Skeletal muscle tissue (tissue), 3 donors: ENCODE measurements at regions not wholly inside any gene's neighbourhood (a gene's known extent, or its start where the extent isn't known, plus 50 kb on each side); places are given as distances from the start of the nearest gene placed in this dataset.

ENCODE experiments used
- H3K27ac ChIP-seq: one replicate; pipeline ENCODE4 v1.7.0; 2013; ENCODE audit warnings: mild to moderate bottlenecking, low read depth, low read length, inconsistent platforms
- H3K27me3 ChIP-seq, 3 donors: one replicate each; pipeline ENCODE4 v1.7.0; 2013; ENCODE audit warnings: low read length in 3 of 3; ENCODE audit not compliant: control insufficient read depth in 3 of 3, insufficient read depth in 3 of 3
- H3K36me3 ChIP-seq, 3 donors: one replicate each; pipeline ENCODE4 v1.7.0; 2013; ENCODE audit warnings: low read length in 3 of 3; ENCODE audit not compliant: control insufficient read depth in 3 of 3, insufficient read depth in 3 of 3
- H3K4me1 ChIP-seq, 3 donors: one replicate each; pipeline ENCODE4 v1.7.0; 2013; ENCODE audit warnings: low read length in 3 of 3, mild to moderate bottlenecking in 3 of 3; ENCODE audit not compliant: control insufficient read depth in 3 of 3, insufficient read depth in 3 of 3
- H3K4me3 ChIP-seq, 3 donors: one replicate each; pipeline ENCODE4 v1.7.0; 2013; ENCODE audit warnings: low read length in 3 of 3
- H3K9ac ChIP-seq, 3 donors: one replicate each; pipeline ENCODE4 v1.7.0; 2013; ENCODE audit warnings: low read length in 3 of 3, mild to moderate bottlenecking in 3 of 3, moderate library complexity in 2 of 3, low read depth in 1 of 3
- H3K9me3 ChIP-seq, 3 donors: one replicate each; pipeline ENCODE4 v1.7.0; 2013; ENCODE audit warnings: low read length in 3 of 3; ENCODE audit not compliant: control insufficient read depth in 3 of 3
- donor health status: Osteomylitis.

DNA sequence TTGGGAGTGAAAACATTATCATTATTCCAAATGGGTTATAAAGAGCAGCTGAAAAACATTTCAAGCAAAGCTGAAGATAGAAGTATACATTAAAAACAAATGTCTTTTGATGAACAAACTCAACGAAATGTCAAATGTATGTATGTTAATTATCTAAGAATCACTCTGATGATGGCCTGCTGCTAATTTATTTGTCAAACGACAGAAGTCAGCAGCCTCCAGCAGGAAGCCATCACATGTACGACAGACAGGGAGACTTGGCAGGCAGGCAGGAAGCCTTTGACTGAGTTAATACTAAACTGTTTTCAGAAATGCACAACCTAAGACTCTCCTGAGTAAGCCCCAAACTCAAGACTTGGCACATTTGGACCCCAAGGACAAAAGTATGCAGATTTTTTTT, 491.1 kb downstream of the ZNF385D start:
- Histone ChIP-seq H3K36me3 (no peaks in the 10 kb centered on the region), H3K9me3 (no peaks in the 10 kb centered on the region), H3K4me3 (no peak overlapping the region), H3K4me1 (no peaks in the 10 kb centered on the region), H3K9ac (no peak overlapping the region), H3K27ac (no peak overlapping the region), H3K27me3 (no peaks in the 10 kb centered on the region)

GRCh38 chr3:21256932-21257331, 494.1 kb downstream of the ZNF385D start:
- Histone ChIP-seq H3K27ac (no peak overlapping the region), H3K4me3 (no peak overlapping the region), H3K9ac (no peak overlapping the region), H3K4me1 (no peaks in the 10 kb centered on the region), H3K27me3 (no peaks in the 10 kb centered on the region), H3K9me3 (no peaks in the 10 kb centered on the region), H3K36me3 (no peaks in the 10 kb centered on the region)

DNA sequence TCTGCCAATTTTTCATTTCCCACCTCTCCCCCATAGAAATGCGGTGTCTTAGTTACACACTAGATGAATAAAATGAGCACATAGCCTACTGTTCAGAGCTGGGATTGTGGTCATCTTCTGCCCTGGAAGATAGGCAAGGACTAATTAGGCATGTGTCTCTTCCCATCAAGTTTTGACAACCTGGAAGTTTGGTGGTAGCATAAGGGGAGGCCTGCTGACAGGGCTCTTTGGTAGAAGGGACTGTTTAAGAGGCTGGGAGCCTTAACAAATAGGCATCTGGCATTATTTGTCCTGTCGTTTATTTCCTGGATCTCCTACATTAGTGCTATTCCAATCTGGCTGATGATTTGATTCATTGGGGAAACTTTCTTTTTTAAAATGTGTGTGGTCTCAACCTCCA, 512.3 kb downstream of the ZNF385D start:
- Histone ChIP-seq H3K4me3 (no peak overlapping the region), H3K9ac (no peak overlapping the region), H3K36me3 (no peaks in the 10 kb centered on the region), H3K27me3 (no peaks in the 10 kb centered on the region), H3K9me3 (no peaks in the 10 kb centered on the region), H3K4me1 (no peaks in the 10 kb centered on the region), H3K27ac (no peak overlapping the region)

- Histone ChIP-seq H3K27me3 (no peaks in the 10 kb centered on the region), H3K4me1 (no peaks in the 10 kb centered on the region)
These were observed 513.4 kb downstream of the ZNF385D start for GRCh38 chr3:21237638-21238037.

GRCh38 chr3:21235491-21235890, 515.5 kb downstream of the ZNF385D start:
- H3K9ac ChIP-seq, result no peak overlapping the region
- H3K36me3 ChIP-seq, result no peaks in the 10 kb centered on the region
- no peaks in the 10 kb centered on the region for H3K27me3 ChIP-seq
- H3K9me3 ChIP-seq, result no peaks in the 10 kb centered on the region
- H3K27ac ChIP-seq, result no peak overlapping the region
- no peak overlapping the region for H3K4me3 ChIP-seq
- H3K4me1 ChIP-seq, result no peaks in the 10 kb centered on the region

More at GRCh38 chr3:21237638-21238037, 513.4 kb downstream of the ZNF385D start:
- no peaks in the 10 kb centered on the region for H3K9me3 ChIP-seq
- H3K4me3 ChIP-seq, result no peak overlapping the region
- H3K36me3 ChIP-seq, result no peaks in the 10 kb centered on the region
- H3K9ac ChIP-seq, result no peak overlapping the region
- H3K27ac ChIP-seq, result no peak overlapping the region

DNA sequence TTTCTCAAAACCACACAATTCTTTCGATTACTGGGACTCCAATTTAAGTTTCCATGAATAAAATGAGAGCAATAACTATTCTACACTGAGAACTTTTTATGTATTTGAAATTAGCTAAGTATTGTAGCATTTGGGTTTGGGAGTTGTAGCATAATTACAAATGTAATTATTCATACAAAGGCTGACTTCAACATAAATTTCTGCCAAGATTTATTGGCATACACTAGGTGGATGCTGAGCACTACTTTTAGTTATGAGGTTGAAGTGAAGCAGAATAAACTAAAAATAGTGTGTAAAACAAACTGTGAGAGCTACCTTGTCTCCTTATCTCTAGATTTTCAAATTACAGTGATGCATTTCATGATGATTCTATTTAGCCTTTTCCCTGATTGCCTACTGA, 516.1 kb downstream of the ZNF385D start:
- Histone ChIP-seq H3K4me1 (no peaks in the 10 kb centered on the region), H3K9ac (no peak overlapping the region), H3K4me3 (no peak overlapping the region), H3K36me3 (no peaks in the 10 kb centered on the region), H3K27ac (no peak overlapping the region), H3K27me3 (no peaks in the 10 kb centered on the region), H3K9me3 (no peaks in the 10 kb centered on the region)

DNA sequence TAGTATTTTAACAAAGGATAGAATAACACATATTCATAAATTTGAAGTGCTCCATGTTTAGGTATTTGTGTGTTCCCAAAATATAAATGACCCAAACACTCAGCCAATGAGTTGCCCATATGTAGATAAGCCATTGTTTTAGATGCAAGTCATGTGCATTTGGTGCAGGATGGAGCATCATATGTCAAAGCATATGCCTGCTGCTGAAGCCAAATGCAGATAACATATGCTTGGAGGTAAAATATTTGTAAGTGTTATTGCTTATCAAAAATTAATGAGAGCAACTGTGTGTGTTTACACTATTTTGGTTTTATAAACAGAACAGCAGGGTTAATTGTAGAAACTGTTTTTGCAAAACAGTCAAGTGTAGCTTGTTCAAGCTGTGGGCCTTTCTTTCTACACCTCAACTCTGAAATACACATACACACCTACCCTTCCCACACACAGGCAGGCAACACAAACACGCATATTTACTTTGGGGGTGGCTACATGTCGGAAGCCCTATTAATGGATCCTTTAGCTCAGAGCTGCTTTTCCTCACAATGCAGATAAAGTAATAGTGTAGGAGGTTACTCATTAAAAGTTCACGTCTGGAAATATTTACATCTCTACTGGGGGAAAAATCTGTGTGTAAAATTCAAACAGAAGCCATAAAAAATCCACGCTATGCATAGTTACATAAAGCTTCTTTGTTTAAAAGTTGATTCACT, 521.4 kb downstream of the ZNF385D start:
- H3K36me3 ChIP-seq, result no peaks in the 10 kb centered on the region
- H3K27ac ChIP-seq, result no peak overlapping the region
- H3K9ac ChIP-seq, result no peak overlapping the region
- H3K4me1 ChIP-seq, result no peaks in the 10 kb centered on the region
- peaks cover 0 to 3% (median 0%) of the 10 kb centered on the region in 3 donors for H3K9me3 ChIP-seq
- no peaks in the 10 kb centered on the region for H3K27me3 ChIP-seq
- no peak overlapping the region for H3K4me3 ChIP-seq

- Histone ChIP-seq H3K27ac (no peak overlapping the region), H3K4me3 (no peak overlapping the region), H3K36me3 (no peaks in the 10 kb centered on the region), H3K9me3 (peaks cover 0 to 3% (median 0%) of the 10 kb centered on the region in 3 donors), H3K4me1 (no peaks in the 10 kb centered on the region), H3K27me3 (no peaks in the 10 kb centered on the region), H3K9ac (no peak overlapping the region)
These were observed 524.9 kb downstream of the ZNF385D start for GRCh38 chr3:21226086-21226485.

- H3K9me3 ChIP-seq, result peaks cover 0 to 2% (median 0%) of the 10 kb centered on the region in 3 donors
- no peaks in the 10 kb centered on the region for H3K4me1 ChIP-seq
- H3K9ac ChIP-seq, result no peak overlapping the region
- no peak overlapping the region for H3K4me3 ChIP-seq
- no peak overlapping the region for H3K27ac ChIP-seq
- H3K27me3 ChIP-seq, result no peaks in the 10 kb centered on the region
- no peaks in the 10 kb centered on the region for H3K36me3 ChIP-seq
These were observed 530.1 kb downstream of the ZNF385D start for GRCh38 chr3:21220944-21221343.

- H3K9ac ChIP-seq, result no peak overlapping the region
- no peak overlapping the region for H3K4me3 ChIP-seq
- H3K9me3 ChIP-seq, result no peaks in the 10 kb centered on the region
- H3K36me3 ChIP-seq, result no peaks in the 10 kb centered on the region
- H3K27ac ChIP-seq, result no peak overlapping the region
- no peaks in the 10 kb centered on the region for H3K4me1 ChIP-seq
- no peaks in the 10 kb centered on the region for H3K27me3 ChIP-seq
These were observed 534.4 kb downstream of the ZNF385D start for GRCh38 chr3:21216598-21216997.
